H1 (cell line): ENCODE measurements at regions not wholly inside any gene's neighbourhood (a gene's known extent, or its start where the extent isn't known, plus 50 kb on each side); places are given as distances from the start of the nearest gene placed in this dataset.

ENCODE experiments used
- TF ChIP-seq, protein P1 (sequence below): fragments of 300-600 bp; sonication (generic); IDR thresholded peaks from 2 replicates; pipeline ENCODE4 v1.7.1; 2012; ENCODE audit warnings: low read length, moderate library complexity, mild to moderate bottlenecking, inconsistent platforms; ENCODE audit not compliant: insufficient replicate concordance

GRCh38 chr1:112332176-112333150 lies 63.6 kb upstream of the CTTNBP2NL start (continued):
- TF ChIP-seq, protein P1, sequence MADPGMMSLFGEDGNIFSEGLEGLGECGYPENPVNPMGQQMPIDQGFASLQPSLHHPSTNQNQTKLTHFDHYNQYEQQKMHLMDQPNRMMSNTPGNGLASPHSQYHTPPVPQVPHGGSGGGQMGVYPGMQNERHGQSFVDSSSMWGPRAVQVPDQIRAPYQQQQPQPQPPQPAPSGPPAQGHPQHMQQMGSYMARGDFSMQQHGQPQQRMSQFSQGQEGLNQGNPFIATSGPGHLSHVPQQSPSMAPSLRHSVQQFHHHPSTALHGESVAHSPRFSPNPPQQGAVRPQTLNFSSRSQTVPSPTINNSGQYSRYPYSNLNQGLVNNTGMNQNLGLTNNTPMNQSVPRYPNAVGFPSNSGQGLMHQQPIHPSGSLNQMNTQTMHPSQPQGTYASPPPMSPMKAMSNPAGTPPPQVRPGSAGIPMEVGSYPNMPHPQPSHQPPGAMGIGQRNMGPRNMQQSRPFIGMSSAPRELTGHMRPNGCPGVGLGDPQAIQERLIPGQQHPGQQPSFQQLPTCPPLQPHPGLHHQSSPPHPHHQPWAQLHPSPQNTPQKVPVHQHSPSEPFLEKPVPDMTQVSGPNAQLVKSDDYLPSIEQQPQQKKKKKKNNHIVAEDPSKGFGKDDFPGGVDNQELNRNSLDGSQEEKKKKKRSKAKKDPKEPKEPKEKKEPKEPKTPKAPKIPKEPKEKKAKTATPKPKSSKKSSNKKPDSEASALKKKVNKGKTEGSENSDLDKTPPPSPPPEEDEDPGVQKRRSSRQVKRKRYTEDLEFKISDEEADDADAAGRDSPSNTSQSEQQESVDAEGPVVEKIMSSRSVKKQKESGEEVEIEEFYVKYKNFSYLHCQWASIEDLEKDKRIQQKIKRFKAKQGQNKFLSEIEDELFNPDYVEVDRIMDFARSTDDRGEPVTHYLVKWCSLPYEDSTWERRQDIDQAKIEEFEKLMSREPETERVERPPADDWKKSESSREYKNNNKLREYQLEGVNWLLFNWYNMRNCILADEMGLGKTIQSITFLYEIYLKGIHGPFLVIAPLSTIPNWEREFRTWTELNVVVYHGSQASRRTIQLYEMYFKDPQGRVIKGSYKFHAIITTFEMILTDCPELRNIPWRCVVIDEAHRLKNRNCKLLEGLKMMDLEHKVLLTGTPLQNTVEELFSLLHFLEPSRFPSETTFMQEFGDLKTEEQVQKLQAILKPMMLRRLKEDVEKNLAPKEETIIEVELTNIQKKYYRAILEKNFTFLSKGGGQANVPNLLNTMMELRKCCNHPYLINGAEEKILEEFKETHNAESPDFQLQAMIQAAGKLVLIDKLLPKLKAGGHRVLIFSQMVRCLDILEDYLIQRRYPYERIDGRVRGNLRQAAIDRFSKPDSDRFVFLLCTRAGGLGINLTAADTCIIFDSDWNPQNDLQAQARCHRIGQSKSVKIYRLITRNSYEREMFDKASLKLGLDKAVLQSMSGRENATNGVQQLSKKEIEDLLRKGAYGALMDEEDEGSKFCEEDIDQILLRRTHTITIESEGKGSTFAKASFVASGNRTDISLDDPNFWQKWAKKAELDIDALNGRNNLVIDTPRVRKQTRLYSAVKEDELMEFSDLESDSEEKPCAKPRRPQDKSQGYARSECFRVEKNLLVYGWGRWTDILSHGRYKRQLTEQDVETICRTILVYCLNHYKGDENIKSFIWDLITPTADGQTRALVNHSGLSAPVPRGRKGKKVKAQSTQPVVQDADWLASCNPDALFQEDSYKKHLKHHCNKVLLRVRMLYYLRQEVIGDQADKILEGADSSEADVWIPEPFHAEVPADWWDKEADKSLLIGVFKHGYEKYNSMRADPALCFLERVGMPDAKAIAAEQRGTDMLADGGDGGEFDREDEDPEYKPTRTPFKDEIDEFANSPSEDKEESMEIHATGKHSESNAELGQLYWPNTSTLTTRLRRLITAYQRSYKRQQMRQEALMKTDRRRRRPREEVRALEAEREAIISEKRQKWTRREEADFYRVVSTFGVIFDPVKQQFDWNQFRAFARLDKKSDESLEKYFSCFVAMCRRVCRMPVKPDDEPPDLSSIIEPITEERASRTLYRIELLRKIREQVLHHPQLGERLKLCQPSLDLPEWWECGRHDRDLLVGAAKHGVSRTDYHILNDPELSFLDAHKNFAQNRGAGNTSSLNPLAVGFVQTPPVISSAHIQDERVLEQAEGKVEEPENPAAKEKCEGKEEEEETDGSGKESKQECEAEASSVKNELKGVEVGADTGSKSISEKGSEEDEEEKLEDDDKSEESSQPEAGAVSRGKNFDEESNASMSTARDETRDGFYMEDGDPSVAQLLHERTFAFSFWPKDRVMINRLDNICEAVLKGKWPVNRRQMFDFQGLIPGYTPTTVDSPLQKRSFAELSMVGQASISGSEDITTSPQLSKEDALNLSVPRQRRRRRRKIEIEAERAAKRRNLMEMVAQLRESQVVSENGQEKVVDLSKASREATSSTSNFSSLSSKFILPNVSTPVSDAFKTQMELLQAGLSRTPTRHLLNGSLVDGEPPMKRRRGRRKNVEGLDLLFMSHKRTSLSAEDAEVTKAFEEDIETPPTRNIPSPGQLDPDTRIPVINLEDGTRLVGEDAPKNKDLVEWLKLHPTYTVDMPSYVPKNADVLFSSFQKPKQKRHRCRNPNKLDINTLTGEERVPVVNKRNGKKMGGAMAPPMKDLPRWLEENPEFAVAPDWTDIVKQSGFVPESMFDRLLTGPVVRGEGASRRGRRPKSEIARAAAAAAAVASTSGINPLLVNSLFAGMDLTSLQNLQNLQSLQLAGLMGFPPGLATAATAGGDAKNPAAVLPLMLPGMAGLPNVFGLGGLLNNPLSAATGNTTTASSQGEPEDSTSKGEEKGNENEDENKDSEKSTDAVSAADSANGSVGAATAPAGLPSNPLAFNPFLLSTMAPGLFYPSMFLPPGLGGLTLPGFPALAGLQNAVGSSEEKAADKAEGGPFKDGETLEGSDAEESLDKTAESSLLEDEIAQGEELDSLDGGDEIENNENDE, result no peak
- TF ChIP-seq, all 59 proteins: peak for 0
